Esophagus muscularis mucosa (tissue), 4 donors: ENCODE measurements at regions not wholly inside any gene's neighbourhood (a gene's known extent, or its start where the extent isn't known, plus 50 kb on each side); places are given as distances from the start of the nearest gene placed in this dataset.

Experiments
- DNase-seq: peaks from one replicate; pipeline ENCODE4 v3.0.0-alpha.2; 2017; ENCODE audit errors: extremely low spot score
- H3K27ac ChIP-seq, 4 donors: fragments of 200-600 bp; sonication (generic); replicated peaks in 1 of 4; 1 replicate in 3 of 4; 2 replicates in 1 of 4; pipeline ENCODE4 v1.5.1; 2016 to 2019; ENCODE audit warnings: mild to moderate bottlenecking in 1 of 4
- H3K27me3 ChIP-seq, 4 donors: fragments of 200-600 bp; sonication (generic); one replicate each; pipeline versions ENCODE4 v1.5.1 to v1.6.0; 2016 to 2019
- H3K36me3 ChIP-seq, 4 donors: fragments of 200-600 bp; sonication (generic); one replicate each; pipeline ENCODE4 v1.5.1; 2016 to 2019
- H3K4me1 ChIP-seq, 4 donors: fragments of 200-600 bp; sonication (generic); one replicate each; pipeline ENCODE4 v1.5.1; 2016 to 2019
- H3K4me3 ChIP-seq, 4 donors: fragments of 200-600 bp; sonication (generic); 1 replicate in 2 of 4; 2 replicates in 2 of 4; pipeline ENCODE4 v1.5.1; 2016 to 2019; ENCODE audit warnings: mild to moderate bottlenecking in 4 of 4, moderate library complexity in 1 of 4
- H3K9me3 ChIP-seq, 4 donors: fragments of 200-600 bp; sonication (generic); 1 replicate in 3 of 4; 2 replicates in 1 of 4; pipeline ENCODE4 v1.5.1; 2016 to 2019
- EP300 ChIP-seq: sonication (generic); formaldehyde crosslinking; IDR thresholded peaks from one replicate; pipeline ENCODE4 v1.6.1; 2017; ENCODE audit warnings: antibody characterized with exemption
- POLR2A ChIP-seq: fragments of 450-650 bp; IDR thresholded peaks from one replicate; pipeline ENCODE4 v1.6.1; 2017; ENCODE audit warnings: antibody characterized with exemption, moderate library complexity, mild to moderate bottlenecking, low read depth
- POLR2AphosphoS5 ChIP-seq, 2 donors: sonication (generic); formaldehyde crosslinking; IDR thresholded peaks; one replicate each; pipeline ENCODE4 v1.6.1; 2017; ENCODE audit warnings: antibody characterized with exemption in 2 of 2
- WGBS: methylation state at CpG from one replicate; pipeline ENCODE4 v1.1.5; 2018; 5-methylcytosine and 5-hydroxymethylcytosine counted together
- intact Hi-C: fragments of 100-400 bp; cut with DNase I; formaldehyde crosslinking; loops from one replicate; pipeline ENCODE4 v1.15.1; 2023
- TF ChIP-seq, protein P1 (sequence below), 3 experiments: fragments of 200-600 bp in 2 of 3; fragments of 450-650 bp in 1 of 3; sonication (generic) in 2 of 3; IDR thresholded peaks; one replicate each; pipeline ENCODE4 v1.5.1; 2017 to 2019; ENCODE audit warnings: antibody characterized with exemption in 3 of 3, mild to moderate bottlenecking in 2 of 3, moderate library complexity in 1 of 3

DNA sequence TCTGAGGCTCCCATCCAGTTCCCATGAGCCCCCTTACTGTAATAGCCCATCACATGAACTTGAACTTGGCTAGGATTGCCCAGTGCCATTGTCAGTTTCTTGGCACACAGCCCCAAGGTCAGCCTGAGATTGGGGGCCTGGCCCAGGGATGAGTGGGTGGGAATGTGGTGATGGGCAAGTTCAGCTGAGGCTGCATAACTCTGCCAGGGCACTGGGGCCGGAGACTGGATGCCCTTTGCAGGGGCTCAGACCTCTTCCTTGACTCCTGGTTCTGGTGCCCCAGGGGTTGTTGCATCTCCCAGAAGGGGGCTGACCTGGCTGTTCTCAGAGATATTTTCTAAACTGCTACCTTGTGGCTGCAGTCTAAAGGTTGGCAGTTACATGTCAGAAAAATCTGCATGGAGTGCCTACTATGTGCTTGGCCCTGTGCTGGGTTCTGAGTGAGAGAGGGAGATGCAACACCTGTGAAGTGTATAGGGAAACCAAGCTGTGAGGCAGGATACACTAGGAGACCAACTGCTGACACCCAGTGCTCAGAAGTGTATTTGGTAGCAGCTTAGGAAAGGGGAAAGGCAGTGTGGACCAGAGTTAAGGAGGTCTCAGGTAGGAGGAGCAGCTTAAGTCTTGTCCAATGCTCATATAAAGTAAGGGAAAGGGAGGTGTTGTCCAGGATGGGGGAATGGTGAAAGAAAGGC, 74.8 kb upstream of the PRR23C start:
- Histone ChIP-seq H3K4me3 (no peak overlapping the region), H3K27me3 (no peaks in the 10 kb centered on the region), H3K4me1 (no peaks in the 10 kb centered on the region), H3K9me3 (no peaks in the 10 kb centered on the region), H3K36me3 (no peaks in the 10 kb centered on the region), H3K27ac (no peak overlapping the region)
- intact Hi-C loops, result no loop called here
- DNase-seq, result peak; percentile 77
- no peak for TF ChIP-seq POLR2A
- TF ChIP-seq POLR2AphosphoS5 (IDR thresholded peaks at IDR 0.05), result no peak
- no peak for TF ChIP-seq EP300
- TF ChIP-seq, protein P1, sequence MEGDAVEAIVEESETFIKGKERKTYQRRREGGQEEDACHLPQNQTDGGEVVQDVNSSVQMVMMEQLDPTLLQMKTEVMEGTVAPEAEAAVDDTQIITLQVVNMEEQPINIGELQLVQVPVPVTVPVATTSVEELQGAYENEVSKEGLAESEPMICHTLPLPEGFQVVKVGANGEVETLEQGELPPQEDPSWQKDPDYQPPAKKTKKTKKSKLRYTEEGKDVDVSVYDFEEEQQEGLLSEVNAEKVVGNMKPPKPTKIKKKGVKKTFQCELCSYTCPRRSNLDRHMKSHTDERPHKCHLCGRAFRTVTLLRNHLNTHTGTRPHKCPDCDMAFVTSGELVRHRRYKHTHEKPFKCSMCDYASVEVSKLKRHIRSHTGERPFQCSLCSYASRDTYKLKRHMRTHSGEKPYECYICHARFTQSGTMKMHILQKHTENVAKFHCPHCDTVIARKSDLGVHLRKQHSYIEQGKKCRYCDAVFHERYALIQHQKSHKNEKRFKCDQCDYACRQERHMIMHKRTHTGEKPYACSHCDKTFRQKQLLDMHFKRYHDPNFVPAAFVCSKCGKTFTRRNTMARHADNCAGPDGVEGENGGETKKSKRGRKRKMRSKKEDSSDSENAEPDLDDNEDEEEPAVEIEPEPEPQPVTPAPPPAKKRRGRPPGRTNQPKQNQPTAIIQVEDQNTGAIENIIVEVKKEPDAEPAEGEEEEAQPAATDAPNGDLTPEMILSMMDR (IDR thresholded peaks at IDR 0.05), result no peak
- WGBS, result no CpG with 5 or more reads among the region's 1 CpG

DNA sequence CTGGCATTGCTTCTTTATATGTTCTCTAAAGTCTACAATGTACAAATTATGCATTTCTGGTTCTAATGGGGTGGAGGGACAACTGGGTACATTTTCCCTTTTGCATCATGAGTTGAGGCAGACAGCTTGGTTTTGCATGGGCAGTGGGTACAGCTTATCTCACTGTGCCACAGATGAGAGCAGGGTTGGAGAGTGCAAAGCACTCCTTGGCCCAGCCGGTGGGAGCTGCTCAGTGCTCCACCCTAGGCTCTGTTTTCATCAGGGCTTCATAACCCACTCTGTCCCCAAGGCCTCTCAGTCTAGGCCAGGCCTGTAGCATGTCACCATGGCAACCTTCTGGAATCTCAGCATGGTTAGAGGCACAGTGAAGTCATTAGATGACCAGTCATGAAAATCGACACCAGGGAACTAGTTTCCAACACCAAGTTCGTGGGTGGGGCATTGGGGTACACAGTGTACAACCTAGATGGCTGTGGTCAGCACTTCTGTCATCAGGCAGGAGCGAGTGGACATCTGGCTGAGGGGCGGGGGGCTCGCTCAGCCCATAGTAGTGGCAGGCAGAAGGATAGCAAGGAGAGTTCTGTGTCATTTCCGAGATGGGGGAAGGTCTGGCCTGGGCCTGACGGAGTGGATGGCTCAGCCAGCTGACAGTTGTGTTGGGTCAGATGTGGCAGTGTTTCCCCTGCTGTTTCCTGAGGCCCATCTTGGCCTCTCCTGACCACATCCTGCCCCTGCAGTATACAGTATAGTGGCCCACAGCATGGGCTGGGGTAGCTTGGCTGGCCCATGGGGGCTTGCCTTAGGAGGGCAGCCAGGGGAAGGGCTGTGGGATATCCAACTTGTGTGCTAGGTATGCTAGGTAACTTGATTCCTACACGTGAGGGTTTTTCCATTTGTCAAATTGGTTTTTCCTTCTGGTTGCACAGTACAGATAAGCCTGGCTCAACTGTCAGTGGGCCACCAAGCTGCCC, 75.7 kb upstream of the PRR23C start:
- no peaks in the 10 kb centered on the region for H3K4me1 ChIP-seq
- WGBS, result 61% methylated on average over 8 of the region's 9 CpGs
- H3K27me3 ChIP-seq, result no peaks in the 10 kb centered on the region
- intact Hi-C loops, result no loop called here
- no peak overlapping the region for H3K27ac ChIP-seq
- no peak for TF ChIP-seq POLR2AphosphoS5 (IDR thresholded peaks at IDR 0.05)
- TF ChIP-seq, protein P1 (IDR thresholded peaks at IDR 0.05), result no peak
- TF ChIP-seq POLR2A, result no peak
- no peak for TF ChIP-seq EP300
- H3K9me3 ChIP-seq, result no peaks in the 10 kb centered on the region
- no peaks in the 10 kb centered on the region for H3K36me3 ChIP-seq
- peak; percentile 91 for DNase-seq
- H3K4me3 ChIP-seq, result no peak overlapping the region

DNA sequence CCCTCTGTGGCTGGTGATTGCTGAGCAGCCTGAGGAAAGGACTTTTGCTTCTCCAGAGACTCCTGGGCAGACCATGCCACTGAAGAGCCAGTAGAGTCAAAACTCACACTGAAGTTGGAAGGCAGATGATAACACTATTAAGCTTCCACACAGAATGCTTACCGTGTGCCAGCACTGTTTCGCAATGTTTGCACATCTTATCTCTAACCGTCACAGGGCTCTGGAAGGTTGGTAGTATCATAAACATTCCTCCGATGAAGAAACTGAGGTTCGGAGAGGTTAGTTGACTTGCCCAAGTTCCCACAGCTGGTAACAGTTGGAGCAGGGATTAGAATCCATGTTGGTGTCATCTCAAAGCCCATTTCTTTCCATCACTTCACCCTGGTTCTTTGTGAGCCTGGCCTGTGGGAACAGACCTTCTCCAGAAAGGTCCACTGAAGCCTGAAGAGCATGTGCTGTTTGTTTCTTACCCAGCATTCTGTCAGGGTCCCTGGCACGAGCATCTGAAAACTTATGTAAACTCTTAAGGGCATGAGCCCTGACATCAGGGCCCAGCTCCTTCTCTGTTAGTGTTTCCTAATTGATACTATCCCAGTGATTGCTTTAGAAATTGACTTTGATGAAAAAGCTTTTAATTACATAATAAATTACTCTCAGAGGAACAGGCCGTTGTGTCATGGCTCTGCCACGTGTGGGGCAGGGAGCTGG, 77.0 kb upstream of the PRR23C start:
- no peak for TF ChIP-seq POLR2AphosphoS5 (IDR thresholded peaks at IDR 0.05)
- TF ChIP-seq EP300, result no peak
- no peak for TF ChIP-seq POLR2A
- TF ChIP-seq, protein P1 (IDR thresholded peaks at IDR 0.05), result no peak
- H3K9me3 ChIP-seq, result no peaks in the 10 kb centered on the region
- peak overlapping the region in 1 of 4 donors; percentile 20 for H3K27ac ChIP-seq
- no peaks in the 10 kb centered on the region for H3K27me3 ChIP-seq
- WGBS, result 53% methylated on average over 8 of the region's 8 CpGs
- intact Hi-C loops, result no loop called here
- peak; percentile 91 for DNase-seq
- no peak overlapping the region for H3K4me3 ChIP-seq
- no peaks in the 10 kb centered on the region for H3K4me1 ChIP-seq
- no peaks in the 10 kb centered on the region for H3K36me3 ChIP-seq

DNA sequence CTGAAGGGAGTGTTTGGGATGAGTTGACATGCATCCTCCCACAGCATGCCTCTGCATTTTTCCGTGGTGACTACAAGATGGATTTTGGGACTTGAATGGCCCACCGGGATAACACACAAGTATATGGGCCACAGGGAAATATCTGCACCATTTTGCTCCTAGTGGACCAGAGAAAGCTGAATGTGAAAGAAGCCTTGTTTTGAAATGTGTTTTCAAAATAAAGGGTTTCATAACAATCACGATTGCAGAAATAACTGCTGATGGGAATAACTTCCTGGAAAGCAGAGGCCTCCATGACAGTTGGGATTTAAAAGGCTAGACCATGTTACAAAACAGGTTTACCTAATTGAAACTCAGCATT, 77.5 kb upstream of the PRR23C start:
- no peak for TF ChIP-seq EP300
- peak; percentile 32 to 36 for TF ChIP-seq POLR2AphosphoS5 (IDR thresholded peaks at IDR 0.05)
- TF ChIP-seq, protein P1 (IDR thresholded peaks at IDR 0.05), result no peak
- no peaks in the 10 kb centered on the region for H3K4me1 ChIP-seq
- H3K9me3 ChIP-seq, result no peaks in the 10 kb centered on the region
- 37% methylated on average over 3 of the region's 3 CpGs for WGBS
- H3K27me3 ChIP-seq, result no peaks in the 10 kb centered on the region
- H3K36me3 ChIP-seq, result no peaks in the 10 kb centered on the region
- no peak overlapping the region for H3K27ac ChIP-seq
- H3K4me3 ChIP-seq, result no peak overlapping the region
- intact Hi-C loops, result no loop called here
- DNase-seq, result no peak
